Endothelial cell of hepatic sinusoid (primary cell): ENCODE measurements at regions not wholly inside any gene's neighbourhood (a gene's known extent, or its start where the extent isn't known, plus 50 kb on each side); places are given as distances from the start of the nearest gene placed in this dataset.

Experiments
- in situ Hi-C: cut with HindIII; loops from 2 replicates; pipeline ENCODE4 v1.10.0; 2017; ENCODE audit warnings: low sequenced_read_pairs

- in situ Hi-C loops = no loop called here
Observed at GRCh38 chr2:163859951-163860350, 124.1 kb upstream of the FIGN start.

GRCh38 chr2:163856941-163857340, 121.1 kb upstream of the FIGN start:
- in situ Hi-C loops = no loop called here

DNA sequence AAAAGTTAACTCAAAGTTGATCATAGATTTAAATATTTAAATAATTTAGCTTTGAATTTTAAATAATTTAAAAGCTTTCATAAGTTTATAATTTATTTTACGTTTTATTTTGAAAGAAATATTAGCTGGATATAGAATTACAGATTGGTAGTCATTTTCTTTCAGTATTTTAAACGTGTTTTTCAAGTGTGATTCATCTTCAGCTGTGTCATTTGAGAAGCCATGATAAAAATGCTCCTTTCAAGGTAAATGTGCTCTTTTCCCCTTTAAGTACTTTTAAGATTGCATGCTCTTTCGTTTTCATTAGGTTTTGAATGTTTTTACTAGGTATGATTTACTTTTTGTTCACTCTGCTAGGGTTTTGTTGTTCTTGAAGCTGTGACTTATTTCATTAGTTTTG, 116.8 kb upstream of the FIGN start:
- in situ Hi-C loops = no loop called here

DNA sequence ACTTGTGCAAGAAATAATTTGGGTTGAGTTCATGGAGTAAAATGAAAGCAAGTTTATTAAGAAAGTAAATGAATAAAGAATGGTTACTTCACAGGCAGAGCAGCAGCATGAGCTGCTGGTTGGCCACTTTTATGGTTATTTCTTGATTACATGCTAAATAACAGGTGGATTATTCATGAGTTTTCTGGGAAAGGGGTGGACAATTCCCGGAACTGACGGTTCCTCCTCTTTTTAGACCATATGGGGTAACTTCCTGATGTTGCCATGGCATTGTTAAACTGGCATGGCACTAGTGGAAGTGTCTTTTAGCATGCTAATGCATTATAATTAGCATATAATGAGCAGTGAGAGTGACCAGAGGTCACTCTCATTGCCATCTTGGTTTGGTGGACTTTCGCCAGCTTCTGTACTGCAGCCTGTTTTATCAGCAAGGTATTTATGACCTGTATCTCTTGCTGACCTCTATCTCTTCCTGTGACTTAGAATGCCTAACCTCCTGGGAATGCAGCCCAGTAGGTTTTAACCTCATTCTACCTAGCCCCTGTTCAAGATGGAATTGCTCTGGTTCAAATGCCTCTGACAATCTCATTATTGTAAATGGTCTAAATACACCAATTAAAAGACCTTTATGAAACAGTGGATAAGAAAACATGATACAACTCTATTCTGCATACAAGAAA, 114.1 kb upstream of the FIGN start:
- in situ Hi-C loops = no loop called here

DNA sequence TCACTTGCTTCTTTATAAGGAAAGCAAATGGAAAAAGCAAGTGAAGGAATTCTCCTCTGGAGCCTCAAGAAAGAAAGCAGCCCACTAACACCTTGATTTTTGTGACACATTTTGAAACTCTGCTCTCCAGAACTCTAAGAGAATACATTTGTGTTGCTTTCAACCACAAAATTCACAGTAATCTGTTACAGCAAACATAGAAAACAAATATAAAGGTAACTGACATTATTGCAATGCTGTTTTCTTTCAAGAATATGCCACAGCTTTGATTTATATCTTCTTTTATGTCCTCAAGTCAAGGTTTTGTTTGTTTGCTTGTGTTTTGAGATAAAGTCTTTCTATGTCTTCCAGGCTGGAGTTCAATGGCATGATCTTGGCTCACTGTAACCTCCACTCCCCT, 103.1 kb upstream of the FIGN start:
- in situ Hi-C loops = no loop called here

- in situ Hi-C loops = no loop called here
Observed at GRCh38 chr2:163836167-163836566, 100.4 kb upstream of the FIGN start.

- in situ Hi-C loops = no loop called here
Observed at GRCh38 chr2:163834841-163835240, 99.0 kb upstream of the FIGN start.

- in situ Hi-C loops = no loop called here
Observed at GRCh38 chr2:163834221-163834620, 98.4 kb upstream of the FIGN start.

DNA sequence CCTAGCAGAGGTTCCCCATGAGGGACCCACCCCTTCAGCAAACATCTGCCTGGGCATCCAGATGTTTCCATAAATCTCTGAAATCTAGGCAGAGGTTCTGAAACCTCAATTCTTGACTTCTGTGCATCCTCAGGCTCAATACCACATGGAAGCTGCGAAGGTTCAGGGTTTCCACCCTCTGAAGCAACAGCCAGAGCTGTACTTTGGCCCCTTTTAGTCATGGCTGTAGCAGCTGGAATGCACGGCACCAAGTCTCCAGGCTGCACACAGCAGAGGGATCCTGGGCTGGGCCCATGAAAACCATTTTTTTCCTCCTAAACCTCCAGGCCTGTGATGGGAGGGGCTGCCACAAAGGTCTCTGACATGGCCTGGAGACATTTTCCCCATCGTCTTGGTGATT, 93.0 kb upstream of the FIGN start:
- in situ Hi-C loops = no loop called here

DNA sequence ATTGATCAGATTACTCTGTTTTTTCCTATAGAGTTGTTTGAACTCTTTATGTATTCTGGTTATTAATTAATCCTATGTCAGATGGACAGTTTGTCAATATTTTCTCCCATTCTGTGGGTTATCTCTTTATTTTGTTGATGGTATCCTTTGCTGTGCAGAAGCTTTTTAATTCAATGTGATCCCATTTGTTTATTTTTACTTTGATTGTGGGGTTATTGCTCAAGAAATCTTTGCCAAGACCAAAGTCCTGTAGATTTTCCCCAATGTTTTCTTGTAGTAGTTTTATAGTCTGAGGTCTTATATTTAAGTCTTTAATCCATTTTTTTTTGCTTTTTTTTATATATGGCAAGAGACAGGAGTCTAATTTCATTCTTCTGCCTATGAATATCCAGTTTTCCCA, 86.2 kb upstream of the FIGN start:
- in situ Hi-C loops = no loop called here

DNA sequence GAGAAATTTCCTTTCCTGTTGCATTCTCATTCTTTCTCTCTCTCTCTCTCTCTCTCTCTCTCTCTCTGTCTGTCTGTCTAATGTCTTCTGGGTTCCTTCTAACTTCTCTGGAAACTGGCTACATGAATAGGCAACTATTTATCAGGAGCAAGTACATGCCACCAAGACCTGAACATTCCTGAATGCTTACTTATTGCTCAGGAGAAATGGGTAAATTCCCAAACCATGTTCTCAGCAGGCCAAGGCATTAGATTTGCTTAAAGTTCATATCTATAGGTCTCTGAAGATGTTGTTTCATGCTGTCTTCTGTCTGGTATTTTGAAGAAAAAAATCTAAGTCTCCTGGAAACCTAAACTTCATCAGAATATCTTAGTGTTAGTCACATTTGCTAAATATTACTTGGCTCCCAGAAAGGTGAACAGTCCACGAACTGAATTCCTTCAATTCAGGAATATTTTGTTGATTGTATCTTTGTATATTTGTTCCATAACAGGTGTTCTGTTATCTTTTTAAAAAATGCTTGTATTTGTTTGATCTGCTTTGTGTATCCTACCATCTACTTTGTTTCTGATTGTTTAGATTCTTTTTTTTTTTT, 77.2 kb upstream of the FIGN start:
- in situ Hi-C loops = no loop called here

DNA sequence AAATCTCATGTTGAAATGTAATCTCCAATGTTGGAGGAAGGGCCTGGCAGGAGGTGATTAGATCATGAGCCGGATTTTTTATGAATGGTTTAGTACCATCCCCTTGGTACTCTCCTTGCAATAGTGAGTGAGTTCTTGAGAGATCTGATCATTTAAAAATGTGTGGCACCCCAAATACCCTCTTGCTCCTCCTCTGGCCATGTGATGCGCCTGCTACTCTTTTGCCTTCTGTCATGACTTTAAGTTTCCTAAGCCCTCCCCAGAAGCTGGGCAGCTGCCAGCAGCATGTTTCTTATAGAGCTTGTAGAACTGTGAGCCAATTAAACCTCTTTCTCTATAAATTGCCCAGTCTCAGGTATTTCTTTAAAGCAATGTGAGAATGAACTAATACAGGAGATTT, 72.6 kb upstream of the FIGN start:
- in situ Hi-C loops = no loop called here

GRCh38 chr2:163802284-163802683, 66.5 kb upstream of the FIGN start:
- in situ Hi-C loops = no loop called here

DNA sequence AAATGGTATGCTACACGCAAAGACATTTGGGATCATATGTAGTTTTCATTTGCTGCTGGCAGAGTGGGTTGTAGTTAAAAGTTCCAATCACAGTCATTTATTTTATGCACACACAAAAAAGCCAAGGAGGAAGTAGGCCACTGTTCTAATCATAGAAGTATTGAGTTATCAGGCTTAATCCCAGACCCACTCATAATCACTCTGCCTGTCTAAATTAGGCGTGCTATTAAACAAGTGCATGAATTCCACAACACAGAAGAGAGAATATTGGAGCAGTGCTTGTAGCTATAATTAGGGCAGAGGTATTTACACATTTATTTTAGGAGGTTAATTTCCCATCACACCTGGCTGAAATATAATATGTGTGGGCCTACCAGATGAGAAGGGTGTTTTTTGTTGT, 65.7 kb upstream of the FIGN start:
- in situ Hi-C loops = no loop called here

- in situ Hi-C loops = no loop called here
Observed at GRCh38 chr2:163800951-163801381, 65.2 kb upstream of the FIGN start.

DNA sequence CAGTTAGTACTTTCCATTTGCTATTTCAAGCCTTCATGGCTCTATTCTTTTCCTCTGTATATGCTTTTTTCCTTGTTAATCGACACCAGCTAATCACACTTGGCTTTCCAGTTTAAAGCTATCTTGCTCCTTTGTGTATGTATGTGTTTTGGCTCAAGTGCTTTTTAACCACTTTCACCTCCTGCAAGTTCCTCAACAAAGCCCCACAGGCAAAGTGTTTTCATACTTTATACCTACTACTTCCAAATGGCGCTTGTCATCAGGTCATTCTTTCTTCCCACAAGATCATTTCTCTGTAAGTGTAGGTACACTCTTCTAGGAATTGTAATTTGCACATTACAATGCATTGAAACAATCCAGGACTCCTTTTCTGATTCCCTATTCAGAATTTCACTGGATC, 64.0 kb upstream of the FIGN start:
- in situ Hi-C loops = no loop called here

DNA sequence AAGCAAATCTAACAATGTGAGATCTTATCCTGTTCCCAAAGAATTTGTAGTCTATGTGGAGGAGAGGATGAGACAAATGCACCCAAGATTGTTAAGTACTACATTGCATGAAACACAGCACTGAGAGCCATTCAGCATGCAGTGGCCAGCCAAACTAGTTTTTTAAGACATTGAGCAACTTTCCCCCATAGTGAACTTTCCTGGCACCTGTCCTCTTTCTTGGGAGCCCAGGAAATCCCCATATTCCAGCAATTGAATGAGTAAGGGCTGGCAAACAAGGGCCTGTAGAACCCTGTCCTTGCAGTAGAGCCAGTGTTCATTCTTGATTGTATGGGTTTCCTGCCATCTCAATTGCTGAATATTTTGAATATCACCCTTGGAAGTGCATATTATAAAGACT, 58.8 kb upstream of the FIGN start:
- in situ Hi-C loops = no loop called here
